ENCODE measurements at regions not wholly inside any gene's neighbourhood (a gene's known extent, or its start where the extent isn't known, plus 50 kb on each side); places are given as distances from the start of the nearest gene placed in this dataset.

GRCh38 chr20:60837173-60837770, 414.8 kb upstream of the CDH4 start:
- no peak overlapping the region for H3K14ac ChIP-seq (ENCODE audit: insufficient read length)
- no peak overlapping the region for H4K8ac ChIP-seq (ENCODE audit: extremely low read depth, insufficient read depth, low read length)
- no peak overlapping the region for H3K18ac ChIP-seq (ENCODE audit: extremely low read depth, low read length)
- H3K4me3 ChIP-seq (ENCODE audit: extremely low read depth in 1 of 4, insufficient read depth in 2 of 4, low read depth in 3 of 4, low read length in 4 of 4), result no peak overlapping the region
- H2BK20ac ChIP-seq (ENCODE audit: low read length), result no peak overlapping the region
- CTCF ChIA-PET (ENCODE audit: partially characterized antibody), result no interaction called here
- no peak overlapping the region for H3K27ac ChIP-seq (ENCODE audit: low read depth, low read length)
- POLR2A ChIA-PET (ENCODE audit: partially characterized antibody), result no interaction called here
- H3K4me2 ChIP-seq (ENCODE audit: insufficient read depth in 1 of 2, low read depth in 2 of 2, low read length in 2 of 2), result no peak overlapping the region
- H4K5ac ChIP-seq (ENCODE audit: insufficient read length, low read depth, low read length), result no peak overlapping the region
- H3K4ac ChIP-seq (replicated peaks; ENCODE audit: insufficient read length, low read depth, low read length), result no peak overlapping the region
- no peak overlapping the region for H2AFZ ChIP-seq (ENCODE audit: low read length)
- H3K9me3 ChIP-seq (ENCODE audit: insufficient read depth in 2 of 2, low read depth in 1 of 2, low read length in 1 of 2), result no peaks in the 10 kb centered on the region; a peak in 1 of 4 replicates
- no peaks in the 10 kb centered on the region for H3K23me2 ChIP-seq (ENCODE audit: low read depth, low read length)
- H3K79me2 ChIP-seq (ENCODE audit: control insufficient read depth in 1 of 2, insufficient read depth in 2 of 2, low read length in 2 of 2), result no peaks in the 10 kb centered on the region
- H4K20me1 ChIP-seq (replicated peaks in 1 of 2; ENCODE audit: control insufficient read depth in 1 of 2, insufficient read depth in 2 of 2, low read length in 2 of 2), result no peaks in the 10 kb centered on the region
- no peak overlapping the region for H2BK12ac ChIP-seq (ENCODE audit: low read depth, low read length)
- no peaks in the 10 kb centered on the region for H3K36me3 ChIP-seq (ENCODE audit: control insufficient read depth in 2 of 4, insufficient read depth in 4 of 4, low read length in 3 of 4)
- 79% methylated on average over 3 of the region's 3 CpGs; no CpG with 5 or more reads in 1 of the 2 experiments for WGBS, 2 experiments (ENCODE audit: extremely low coverage in 1 of 2, insufficient coverage in 1 of 2, insufficient read length in 1 of 2, insufficient replicate concordance in 2 of 2, low coverage in 1 of 2, low lambda C conversion rate in 2 of 2, missing lambda C conversion rate in 1 of 2)
- H3K9ac ChIP-seq (replicated peaks in 1 of 4; ENCODE audit: extremely low read depth in 1 of 4, low read depth in 3 of 4, low read length in 3 of 4), result no peak overlapping the region
- no peaks in the 10 kb centered on the region for H3K27me3 ChIP-seq (replicated peaks in 1 of 4; ENCODE audit: control insufficient read depth in 3 of 4, extremely low read depth in 1 of 4, insufficient read depth in 3 of 4, low read length in 3 of 4)
- no peak overlapping the region for H3K56ac ChIP-seq (replicated peaks; ENCODE audit: insufficient read length, low read depth, low read length)
- H2AK5ac ChIP-seq (ENCODE audit: low read depth, low read length), result no peak overlapping the region
- H2BK15ac ChIP-seq (ENCODE audit: low read length), result no peak overlapping the region
- H3K79me1 ChIP-seq (ENCODE audit: low read depth, low read length), result no peaks in the 10 kb centered on the region
- H2BK5ac ChIP-seq (ENCODE audit: low read depth, low read length), result no peak overlapping the region
- no peak overlapping the region for H4K91ac ChIP-seq (replicated peaks; ENCODE audit: insufficient read length, low read length)
- no peak for FAIRE-seq
- H3K4me1 ChIP-seq (replicated peaks in 1 of 4; ENCODE audit: control insufficient read depth in 3 of 4, insufficient read depth in 4 of 4, low read length in 3 of 4), result peaks cover 0 to 7% (median 0%) of the 10 kb centered on the region in 4 experiments; a peak in 1 of 7 replicates
- DNase-seq (ENCODE audit: low read depth in 1 of 2, low spot score in 2 of 2), result no peak
- H2BK120ac ChIP-seq (replicated peaks; ENCODE audit: low read depth, low read length), result no peak overlapping the region
- H3K23ac ChIP-seq (ENCODE audit: insufficient read length), result no peak overlapping the region
- TF ChIP-seq ZNF274 (IDR thresholded peaks at IDR 0.05; ENCODE audit: borderline replicate concordance, extremely low read depth, low read length) (no peak), ATF2 (IDR thresholded peaks at IDR 0.05; ENCODE audit: low read length) (no peak), USF2 (IDR thresholded peaks at IDR 0.05; ENCODE audit: low read length) (no peak), TCF12 (IDR thresholded peaks at IDR 0.05; ENCODE audit: low read depth, low read length) (no peak), SUZ12 (IDR thresholded peaks at IDR 0.05; ENCODE audit: low read length) (no peak), JUND (IDR thresholded peaks at IDR 0.05; ENCODE audit: low read length) (no peak), RFX5 (IDR thresholded peaks at IDR 0.05; ENCODE audit: borderline replicate concordance, low read depth, low read length) (no peak), CHD2 (IDR thresholded peaks at IDR 0.05; ENCODE audit: low read length) (no peak), HDAC6 (IDR thresholded peaks at IDR 0.05; ENCODE audit: low read depth, low read length) (no peak), KDM1A (IDR thresholded peaks at IDR 0.05; ENCODE audit: borderline replicate concordance, low read length) (no peak)

All from H1 (cell line).